K562 (cell line): ENCODE measurements at regions not wholly inside any gene's neighbourhood (a gene's known extent, or its start where the extent isn't known, plus 50 kb on each side); places are given as distances from the start of the nearest gene placed in this dataset.

Experiments used
- ATAC-seq: fragments of 200-7000 bp; cut with Tn5 transposase; 3 replicates; pipeline ENCODE4 v1.9.1; 2020; ENCODE audit warnings: moderate library complexity
- BruUV-seq: library from RNA; stranded (reverse); fragments of 400-500 nt; replicated peaks from 2 replicates; lab custom pipeline; 2021; lab: Mats Ljungman, UMichigan
- CTCF ChIA-PET: fragments of 300-600 bp; formaldehyde crosslinking; extraction: SDS; loops from one replicate; lab custom pipeline; 2021; ENCODE audit warnings: low intra/inter-chr PET ratio; lab: Yijun Ruan, JAX
- POLR2A ChIA-PET: fragments of 300-600, 350-650 bp; sonication (Branson Sonifier 250); formaldehyde crosslinking; extraction: SDS; loops from one replicate; lab custom pipeline; 2021; ENCODE audit warnings: antibody characterized with exemption, inconsistent platforms; lab: Yijun Ruan, JAX
- DNase-seq, 4 experiments: peaks; one replicate each; pipeline versions ENCODE4 v3.0.0 to v3.0.0-alpha.2; 2011 to 2018; ENCODE audit warnings: low spot score in 3 of 4, mixed read lengths in 3 of 4; ENCODE audit errors: extremely low read depth in 1 of 4
- FAIRE-seq: peaks from 2 replicates; lab custom pipeline; 2011; peaks lifted over from hg19 to GRCh38; lab: Jason Lieb, UNC
- H2AFZ ChIP-seq: 2 replicates; pipeline ENCODE4 v1.6.0; 2011; ENCODE audit warnings: low read depth, low read length, control low read depth, inconsistent platforms
- H3K27ac ChIP-seq: fragments of 200-600 bp; 3 replicates; pipeline ENCODE4 v1.8.0; 2011; ENCODE audit warnings: low read depth, mild to moderate bottlenecking, control low read depth, inconsistent platforms, low read length, moderate library complexity, mixed read lengths; ENCODE audit errors: extremely low read depth
- H3K27me3 ChIP-seq, 2 experiments: fragments of 300-600 bp in 1 of 2; 2 replicates in 1 of 2; 3 replicates in 1 of 2; pipeline versions ENCODE4 v1.6.0 to v1.8.0; 2011; ENCODE audit warnings: inconsistent platforms in 2 of 2, low read length in 2 of 2, mild to moderate bottlenecking in 1 of 2, mixed read lengths in 1 of 2, moderate library complexity in 1 of 2; ENCODE audit not compliant: control insufficient read depth in 2 of 2, insufficient read depth in 2 of 2
- H3K36me3 ChIP-seq: fragments of 300-600 bp; 3 replicates; pipeline ENCODE4 v1.8.0; 2011; ENCODE audit warnings: mild to moderate bottlenecking, low read length, inconsistent platforms; ENCODE audit not compliant: control insufficient read depth, insufficient read depth
- H3K4me1 ChIP-seq, 2 experiments: fragments of 200-600 bp in 1 of 2; replicated peaks in 1 of 2; 2 replicates in 1 of 2; 3 replicates in 1 of 2; pipeline versions ENCODE4 v1.5.1 to v1.8.0; 2011; ENCODE audit warnings: inconsistent platforms in 2 of 2, low read length in 2 of 2, mild to moderate bottlenecking in 1 of 2, mixed read lengths in 1 of 2, moderate library complexity in 1 of 2; ENCODE audit not compliant: control insufficient read depth in 2 of 2, insufficient read depth in 2 of 2
- H3K4me2 ChIP-seq: 2 replicates; pipeline ENCODE4 v1.6.1; 2011; ENCODE audit warnings: low read length, control low read depth, inconsistent platforms, mixed read lengths; ENCODE audit not compliant: insufficient read depth
- H3K4me3 ChIP-seq: fragments of 200-600 bp; sonication (generic), shearing (Covaris generic); 2 replicates; pipeline ENCODE4 v1.5.1; 2016; ENCODE audit warnings: control low read depth, inconsistent platforms
- H3K79me2 ChIP-seq: fragments of 200-600 bp; 3 replicates; pipeline ENCODE4 v1.8.0; 2011; ENCODE audit warnings: low read length, inconsistent platforms; ENCODE audit not compliant: control insufficient read depth, insufficient read depth
- H3K9ac ChIP-seq, 2 experiments: 2 replicates each; pipeline versions ENCODE4 v1.6.0 to v1.6.1; 2011; ENCODE audit warnings: low read depth in 2 of 2, low read length in 2 of 2, control low read depth in 1 of 2, inconsistent platforms in 1 of 2, mild to moderate bottlenecking in 1 of 2, mixed read lengths in 1 of 2; ENCODE audit not compliant: insufficient read depth in 1 of 2
- H3K9me1 ChIP-seq: one replicate; pipeline ENCODE4 v1.6.0; 2011; ENCODE audit warnings: inconsistent platforms, mild to moderate bottlenecking, low read length, moderate library complexity; ENCODE audit not compliant: control insufficient read depth, insufficient read depth
- H3K9me3 ChIP-seq: replicated peaks from 2 replicates; pipeline ENCODE4 v1.5.1; 2011; ENCODE audit warnings: low read depth, low read length, inconsistent platforms; ENCODE audit not compliant: control insufficient read depth, insufficient read depth
- H4K20me1 ChIP-seq: replicated peaks from 2 replicates; pipeline ENCODE4 v1.6.1; 2011; ENCODE audit warnings: low read length, inconsistent platforms, mixed read lengths; ENCODE audit not compliant: control insufficient read depth, insufficient read depth
- MGA ChIP-seq: fragments of 450-650 bp; IDR thresholded peaks from 2 replicates; pipeline ENCODE4 v1.6.1; 2016; ENCODE audit warnings: mild to moderate bottlenecking, moderate library complexity
- WGBS: fragments of 100-300 bp; shearing (Covaris generic); methylation state at CpG from one replicate; pipeline ENCODE4 v1.1.6; 2016; ENCODE audit warnings: low coverage, mixed read lengths; ENCODE audit not compliant: insufficient coverage; ENCODE audit errors: missing lambda C conversion rate; 5-methylcytosine and 5-hydroxymethylcytosine counted together
- in situ Hi-C: fragments of 300-500 bp; cut with MboI; formaldehyde crosslinking; loops from 4 replicates; pipeline ENCODE4 v1.15.0; 2018; ENCODE audit warnings: inconsistent platforms, mixed read lengths
- intact Hi-C: fragments of 100-400 bp; cut with micrococcal nuclease; formaldehyde crosslinking; loops from 2 replicates; pipeline ENCODE4 v1.14.2; 2022

DNA sequence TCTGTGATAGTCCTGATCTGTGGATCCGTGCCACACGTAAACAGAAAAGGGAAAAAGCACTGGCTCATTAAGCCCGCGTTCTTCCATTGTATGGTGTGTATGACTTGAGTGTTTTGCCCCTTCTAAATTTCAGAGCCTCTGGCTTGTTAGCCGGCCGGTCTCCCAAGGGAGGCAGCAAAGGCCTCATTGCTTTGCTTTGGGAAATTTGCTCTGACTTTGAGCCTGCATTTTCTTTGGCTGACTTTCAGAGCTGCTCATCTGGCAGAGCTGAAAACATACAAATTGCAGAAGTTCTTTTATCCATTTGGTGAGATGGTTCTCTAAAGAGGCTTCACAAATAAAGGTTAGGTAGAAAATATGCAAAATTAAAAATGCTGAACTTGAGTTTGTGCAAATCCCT, 123.0 kb downstream of the UTRN start:
- intact Hi-C loops (no loop called here), in situ Hi-C loops (no loop called here)
- no peaks in the 10 kb centered on the region for H3K27me3 ChIP-seq
- no peaks in the 10 kb centered on the region for H3K36me3 ChIP-seq
- TF ChIP-seq MGA: no peak
- ChIA-PET POLR2A (interaction anchor here (0.9 kb wide), 1 partner anchor 12 kb away, joined by 3 read pairs; no protein-coding TSS in a partner anchor), CTCF (no interaction called here)
- no peaks in the 10 kb centered on the region; a peak in 1 of 5 replicates for H3K4me1 ChIP-seq
- BruUV-seq: no TSS peak
- H3K9ac ChIP-seq: no peak overlapping the region
- no peak overlapping the region for H3K27ac ChIP-seq
- H2AFZ ChIP-seq: no peak overlapping the region
- no peak overlapping the region for H3K4me2 ChIP-seq
- no peaks in the 10 kb centered on the region for H3K9me3 ChIP-seq
- 5% methylated on average over 6 of the region's 6 CpGs for WGBS
- H4K20me1 ChIP-seq: no peaks in the 10 kb centered on the region
- no peaks in the 10 kb centered on the region for H3K79me2 ChIP-seq
- H3K9me1 ChIP-seq: no peaks in the 10 kb centered on the region
- H3K4me3 ChIP-seq: no peak overlapping the region
- no peak for DNase-seq
- FAIRE-seq: no peak
- ATAC-seq: no peak
